ENCODE measurements at regions not wholly inside any gene's neighbourhood (a gene's known extent, or its start where the extent isn't known, plus 50 kb on each side); places are given as distances from the start of the nearest gene placed in this dataset.
"Not testable (repeated sequence)": the region's sequence is repeated elsewhere in the genome, so short reads cannot be mapped to it uniquely, and the experiment has no call there.

DNA sequence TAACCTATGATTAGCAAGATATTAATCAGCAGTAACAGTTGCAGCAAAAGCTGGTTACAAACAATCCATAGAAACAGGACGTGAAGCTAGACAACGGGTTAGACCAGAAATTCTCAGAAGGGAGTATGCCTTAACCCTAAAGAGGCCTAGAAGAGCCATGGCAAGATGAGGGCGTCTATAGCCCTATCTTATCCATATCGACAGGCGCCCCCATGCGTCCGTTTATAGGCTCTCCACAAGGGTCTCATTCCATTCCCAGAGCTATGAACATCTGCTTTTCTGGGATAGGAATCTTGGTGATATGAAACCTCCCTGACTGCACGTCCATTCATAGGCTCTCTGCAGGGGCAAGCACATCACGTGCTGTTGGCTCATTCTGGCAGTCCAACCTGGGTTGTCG, 109.2 kb upstream of the OR13F1 start:
- TF ChIP-seq, protein P1, sequence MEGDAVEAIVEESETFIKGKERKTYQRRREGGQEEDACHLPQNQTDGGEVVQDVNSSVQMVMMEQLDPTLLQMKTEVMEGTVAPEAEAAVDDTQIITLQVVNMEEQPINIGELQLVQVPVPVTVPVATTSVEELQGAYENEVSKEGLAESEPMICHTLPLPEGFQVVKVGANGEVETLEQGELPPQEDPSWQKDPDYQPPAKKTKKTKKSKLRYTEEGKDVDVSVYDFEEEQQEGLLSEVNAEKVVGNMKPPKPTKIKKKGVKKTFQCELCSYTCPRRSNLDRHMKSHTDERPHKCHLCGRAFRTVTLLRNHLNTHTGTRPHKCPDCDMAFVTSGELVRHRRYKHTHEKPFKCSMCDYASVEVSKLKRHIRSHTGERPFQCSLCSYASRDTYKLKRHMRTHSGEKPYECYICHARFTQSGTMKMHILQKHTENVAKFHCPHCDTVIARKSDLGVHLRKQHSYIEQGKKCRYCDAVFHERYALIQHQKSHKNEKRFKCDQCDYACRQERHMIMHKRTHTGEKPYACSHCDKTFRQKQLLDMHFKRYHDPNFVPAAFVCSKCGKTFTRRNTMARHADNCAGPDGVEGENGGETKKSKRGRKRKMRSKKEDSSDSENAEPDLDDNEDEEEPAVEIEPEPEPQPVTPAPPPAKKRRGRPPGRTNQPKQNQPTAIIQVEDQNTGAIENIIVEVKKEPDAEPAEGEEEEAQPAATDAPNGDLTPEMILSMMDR (IDR thresholded peaks at IDR 0.05) = not testable (repeated sequence)
- not testable (repeated sequence) for TF ChIP-seq POLR2A (IDR thresholded peaks at IDR 0.05)

Measured in esophagus squamous epithelium (tissue), 4 donors.